Activated T-helper 2 cell treated with anti-CD3 and anti-CD28 coated beads, Interferon-gamma antibody, Interleukin-2, Interleukin-4, amounts not matched to agents 10 μg/mL and 5 μg/mL and 100 μg/mL, durations not matched to agents 14 hours and 24 hours and 36 hours (primary cell): ENCODE measurements at regions not wholly inside any gene's neighbourhood (a gene's known extent, or its start where the extent isn't known, plus 50 kb on each side); places are given as distances from the start of the nearest gene placed in this dataset.

Experiments
- DNase-seq: peaks from one replicate; pipeline ENCODE4 v3.0.0; 2021; ENCODE audit warnings: low spot score
- H3K27ac Mint-ChIP-seq: one replicate; pipeline ENCODE4 v1.8.0; 2021; ENCODE audit warnings: mixed read lengths
- H3K27me3 Mint-ChIP-seq: one replicate; pipeline ENCODE4 v1.8.0; 2021; ENCODE audit warnings: low read depth, mixed read lengths
- H3K36me3 Mint-ChIP-seq: one replicate; pipeline ENCODE4 v1.8.0; 2021; ENCODE audit warnings: low read depth, mixed read lengths
- H3K4me1 Mint-ChIP-seq: one replicate; pipeline ENCODE4 v1.8.0; 2021; ENCODE audit warnings: low read depth, mixed read lengths
- H3K4me3 Mint-ChIP-seq: one replicate; pipeline ENCODE4 v1.8.0; 2021; ENCODE audit warnings: low read depth, mild to moderate bottlenecking, moderate library complexity, mixed read lengths
- H3K9me3 Mint-ChIP-seq: one replicate; pipeline ENCODE4 v1.8.0; 2021; ENCODE audit warnings: mixed read lengths
- intact Hi-C: fragments of 100-400 bp; cut with micrococcal nuclease; formaldehyde crosslinking; loops from one replicate; pipeline ENCODE4 v1.15.1; 2023

DNA sequence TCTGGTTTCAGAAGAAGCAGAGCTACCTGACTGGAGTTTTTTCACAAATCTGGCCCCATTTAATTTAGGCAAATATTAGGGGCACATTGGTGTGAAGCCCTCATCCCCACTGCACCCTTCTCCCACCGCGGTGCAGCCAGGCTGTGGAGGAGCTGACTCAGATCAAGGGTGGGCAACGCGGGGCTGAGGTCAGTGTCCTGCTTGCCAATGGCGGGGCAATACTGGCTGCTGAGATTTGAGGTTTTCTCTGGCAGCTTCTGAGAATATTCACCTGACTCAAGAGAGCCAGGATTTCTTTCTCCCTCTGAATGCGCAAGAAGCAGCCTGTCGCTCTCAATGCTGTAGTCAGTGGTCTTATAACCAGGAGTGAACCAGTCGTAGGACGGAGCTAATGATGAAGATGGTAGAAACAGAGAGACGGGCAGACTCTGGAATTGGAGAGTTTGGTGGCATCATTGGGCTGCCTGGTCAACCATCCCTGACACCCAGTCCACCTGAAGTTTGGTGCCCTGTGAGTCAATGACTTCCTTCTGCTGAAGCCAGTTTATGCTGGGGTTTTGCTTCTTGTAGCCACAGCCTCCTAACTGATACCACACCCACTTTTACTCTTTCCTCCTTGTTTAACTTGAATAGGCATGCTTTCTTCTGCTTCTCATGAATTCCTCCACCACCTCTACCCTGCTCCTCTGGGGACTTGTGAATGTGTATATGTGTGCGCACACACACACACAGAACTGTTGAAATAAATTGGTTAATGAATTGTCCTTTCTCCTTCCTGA, 123.7 kb upstream of the CTBP2 start:
- Mint-ChIP-seq H3K9me3 (peaks cover 6% of the 10 kb centered on the region), H3K36me3 (no peaks in the 10 kb centered on the region), H3K27me3 (no peaks in the 10 kb centered on the region), H3K27ac (no peak overlapping the region), H3K4me3 (no peak overlapping the region), H3K4me1 (no peaks in the 10 kb centered on the region)
- intact Hi-C loops = no loop called here
- no peak for DNase-seq

GRCh38 chr10:125283191-125283835, 123.0 kb upstream of the CTBP2 start:
- Mint-ChIP-seq H3K4me3 (no peak overlapping the region), H3K9me3 (peaks cover 6% of the 10 kb centered on the region), H3K36me3 (no peaks in the 10 kb centered on the region), H3K27me3 (no peaks in the 10 kb centered on the region), H3K27ac (no peak overlapping the region), H3K4me1 (no peaks in the 10 kb centered on the region)
- DNase-seq = no peak
- intact Hi-C loops = no loop called here

DNA sequence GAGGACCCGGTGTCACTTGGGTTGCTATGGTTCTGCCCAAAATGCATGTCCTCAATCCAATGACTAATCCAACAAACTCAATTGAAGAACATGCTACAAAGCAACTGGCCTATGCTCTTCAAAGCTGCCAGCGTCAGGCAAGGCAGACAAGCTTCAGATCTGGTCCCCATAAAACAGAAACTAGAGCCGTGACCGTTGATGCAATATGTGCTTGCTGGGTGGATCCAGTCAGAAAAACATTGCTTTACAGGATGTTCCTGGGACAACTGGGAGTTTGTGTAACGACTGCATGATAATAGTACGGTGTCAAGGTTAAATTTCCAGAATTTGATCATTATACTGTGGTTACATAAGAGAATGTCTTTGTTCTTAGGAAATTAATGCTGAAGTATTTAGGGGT, 120.7 kb upstream of the CTBP2 start:
- Mint-ChIP-seq H3K36me3 (no peaks in the 10 kb centered on the region), H3K9me3 (no peaks in the 10 kb centered on the region), H3K4me1 (no peaks in the 10 kb centered on the region), H3K27me3 (no peaks in the 10 kb centered on the region), H3K27ac (no peak overlapping the region), H3K4me3 (no peak overlapping the region)
- intact Hi-C loops = no loop called here
- DNase-seq = no peak

- Mint-ChIP-seq H3K27me3 (no peaks in the 10 kb centered on the region), H3K4me3 (no peak overlapping the region), H3K36me3 (no peaks in the 10 kb centered on the region), H3K27ac (no peak overlapping the region), H3K4me1 (no peaks in the 10 kb centered on the region), H3K9me3 (no peaks in the 10 kb centered on the region)
- DNase-seq = no peak
- intact Hi-C loops = no loop called here
Measured at GRCh38 chr10:125276133-125276532, 115.8 kb upstream of the CTBP2 start.

DNA sequence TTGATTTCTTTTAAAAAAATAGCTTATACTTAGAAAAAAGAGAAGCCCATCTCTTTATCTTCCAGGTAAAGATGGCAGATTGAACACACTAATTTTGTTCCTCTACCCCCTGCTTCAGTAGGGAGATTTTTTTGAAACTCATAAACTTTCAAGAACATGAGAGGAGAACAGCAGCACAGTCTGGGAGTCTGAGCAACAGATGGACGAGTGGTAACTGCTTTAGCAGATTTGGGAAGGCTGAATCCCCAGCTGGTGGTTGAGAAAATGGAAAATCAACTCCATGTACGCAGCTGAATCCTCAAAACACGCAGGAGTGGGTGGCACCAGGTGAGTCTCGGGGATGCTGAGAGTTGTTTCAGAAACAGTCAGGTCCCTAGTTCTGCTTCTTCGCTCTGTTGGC, 114.6 kb upstream of the CTBP2 start:
- Mint-ChIP-seq H3K4me1 (no peaks in the 10 kb centered on the region), H3K9me3 (no peaks in the 10 kb centered on the region), H3K36me3 (no peaks in the 10 kb centered on the region), H3K27ac (no peak overlapping the region), H3K27me3 (no peaks in the 10 kb centered on the region), H3K4me3 (no peak overlapping the region)
- intact Hi-C loops = no loop called here
- DNase-seq = no peak

DNA sequence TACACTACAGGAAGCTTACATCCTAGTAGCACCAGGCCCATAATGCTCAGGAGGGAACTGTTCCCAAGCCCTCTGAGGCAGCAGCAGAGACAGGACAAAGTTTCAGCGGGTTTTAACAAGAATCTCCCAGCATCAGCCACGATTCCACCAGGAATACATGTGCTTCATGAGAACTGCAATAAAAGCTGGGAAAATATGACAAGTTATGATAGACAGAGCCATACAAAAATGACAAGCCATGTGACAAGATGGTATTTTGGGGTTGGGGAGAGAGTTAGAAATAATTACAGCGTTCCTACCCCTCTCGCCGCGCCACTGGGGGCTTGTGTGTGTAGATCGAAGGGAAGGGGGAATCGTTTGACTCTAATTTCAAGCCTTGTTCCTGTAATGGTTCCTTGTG, 112.7 kb upstream of the CTBP2 start:
- intact Hi-C loops = no loop called here
- no peak for DNase-seq
- Mint-ChIP-seq H3K9me3 (no peaks in the 10 kb centered on the region), H3K27ac (no peak overlapping the region), H3K27me3 (no peaks in the 10 kb centered on the region), H3K4me3 (no peak overlapping the region), H3K4me1 (no peaks in the 10 kb centered on the region), H3K36me3 (no peaks in the 10 kb centered on the region)

DNA sequence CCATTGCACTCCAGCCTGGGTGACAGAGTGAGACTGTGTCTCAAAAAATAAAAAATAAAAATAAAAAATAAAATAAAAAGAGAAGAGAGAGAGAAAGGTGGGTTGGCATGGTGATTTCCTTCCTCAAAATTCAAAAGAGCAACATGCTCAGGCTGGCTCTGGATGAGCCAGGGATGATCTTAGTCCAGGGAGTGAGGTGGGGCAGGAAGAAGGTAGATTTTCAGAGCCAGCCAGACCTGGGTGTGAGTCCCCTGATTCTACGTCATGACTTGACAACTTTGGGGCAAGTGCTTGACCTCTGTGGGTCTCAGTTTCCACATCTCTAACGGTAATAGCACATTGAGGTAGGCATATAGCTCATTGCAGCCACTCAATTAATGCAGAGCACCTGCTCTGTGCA, 109.4 kb upstream of the CTBP2 start:
- no peak for DNase-seq
- intact Hi-C loops = no loop called here
- Mint-ChIP-seq H3K9me3 (no peaks in the 10 kb centered on the region), H3K4me3 (no peak overlapping the region), H3K27ac (no peak overlapping the region), H3K4me1 (no peaks in the 10 kb centered on the region), H3K36me3 (no peaks in the 10 kb centered on the region), H3K27me3 (no peaks in the 10 kb centered on the region)

- no peak overlapping the region for H3K4me3 Mint-ChIP-seq
- H3K27me3 Mint-ChIP-seq = no peaks in the 10 kb centered on the region
- intact Hi-C loops = no loop called here
- no peak for DNase-seq
- no peak overlapping the region for H3K27ac Mint-ChIP-seq
- peaks cover 4% of the 10 kb centered on the region for H3K9me3 Mint-ChIP-seq
- H3K4me1 Mint-ChIP-seq = no peaks in the 10 kb centered on the region
- no peaks in the 10 kb centered on the region for H3K36me3 Mint-ChIP-seq
Measured at GRCh38 chr10:125266966-125267365, 106.6 kb upstream of the CTBP2 start.

- H3K27me3 Mint-ChIP-seq = no peaks in the 10 kb centered on the region
- DNase-seq = no peak
- no peaks in the 10 kb centered on the region for H3K36me3 Mint-ChIP-seq
- intact Hi-C loops = no loop called here
- H3K27ac Mint-ChIP-seq = no peak overlapping the region
- H3K4me1 Mint-ChIP-seq = no peaks in the 10 kb centered on the region
- peaks cover 4% of the 10 kb centered on the region for H3K9me3 Mint-ChIP-seq
- H3K4me3 Mint-ChIP-seq = no peak overlapping the region
Measured at GRCh38 chr10:125266541-125266940, 106.2 kb upstream of the CTBP2 start.

GRCh38 chr10:125265579-125265955, 105.2 kb upstream of the CTBP2 start:
- H3K27ac Mint-ChIP-seq = no peak overlapping the region
- peaks cover 8% of the 10 kb centered on the region for H3K9me3 Mint-ChIP-seq
- no peaks in the 10 kb centered on the region for H3K4me1 Mint-ChIP-seq
- no peak overlapping the region for H3K4me3 Mint-ChIP-seq
- DNase-seq = no peak
- intact Hi-C loops = no loop called here
- no peaks in the 10 kb centered on the region for H3K36me3 Mint-ChIP-seq
- H3K27me3 Mint-ChIP-seq = no peaks in the 10 kb centered on the region

- H3K9me3 Mint-ChIP-seq = peaks cover 8% of the 10 kb centered on the region
- H3K27me3 Mint-ChIP-seq = no peaks in the 10 kb centered on the region
- H3K27ac Mint-ChIP-seq = no peak overlapping the region
- H3K4me1 Mint-ChIP-seq = no peaks in the 10 kb centered on the region
- no peak overlapping the region for H3K4me3 Mint-ChIP-seq
- intact Hi-C loops = no loop called here
- H3K36me3 Mint-ChIP-seq = no peaks in the 10 kb centered on the region
- DNase-seq = no peak
Measured at GRCh38 chr10:125264757-125265578, 104.6 kb upstream of the CTBP2 start.

DNA sequence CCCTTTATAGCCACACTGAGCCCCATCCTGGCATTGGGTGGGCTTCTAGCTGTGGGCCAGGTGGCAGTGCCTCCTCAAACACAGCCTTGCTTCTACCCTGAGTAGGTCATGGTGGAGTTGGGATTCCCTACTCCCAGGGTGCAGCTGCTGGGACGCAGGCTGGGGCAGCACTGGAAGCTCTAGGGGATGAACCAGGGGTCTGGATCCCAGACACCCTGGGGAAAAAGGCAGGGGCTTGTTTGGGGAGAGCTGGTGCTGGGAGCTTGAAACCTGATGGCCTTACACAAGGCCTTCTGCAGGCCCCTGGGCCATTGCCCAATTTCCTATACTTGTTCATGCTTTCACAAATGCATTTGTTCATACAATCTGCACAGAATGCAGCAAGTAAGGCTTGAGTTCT, 103.7 kb upstream of the CTBP2 start:
- no peaks in the 10 kb centered on the region for H3K4me1 Mint-ChIP-seq
- intact Hi-C loops = no loop called here
- no peak overlapping the region for H3K27ac Mint-ChIP-seq

GRCh38 chr10:125263551-125263950, 103.2 kb upstream of the CTBP2 start:
- no peak overlapping the region for H3K4me3 Mint-ChIP-seq
- H3K27me3 Mint-ChIP-seq = no peaks in the 10 kb centered on the region
- H3K27ac Mint-ChIP-seq = no peak overlapping the region
- no peaks in the 10 kb centered on the region for H3K36me3 Mint-ChIP-seq
- H3K4me1 Mint-ChIP-seq = no peaks in the 10 kb centered on the region
- no peak for DNase-seq
- peaks cover 8% of the 10 kb centered on the region for H3K9me3 Mint-ChIP-seq
- intact Hi-C loops = no loop called here

More for the DNA sequence above, 103.7 kb upstream of the CTBP2 start:
- H3K36me3 Mint-ChIP-seq = no peaks in the 10 kb centered on the region
- no peaks in the 10 kb centered on the region for H3K27me3 Mint-ChIP-seq
- no peak for DNase-seq
- peaks cover 8% of the 10 kb centered on the region for H3K9me3 Mint-ChIP-seq
- H3K4me3 Mint-ChIP-seq = no peak overlapping the region
